Endothelial cell of umbilical vein (primary cell): ENCODE measurements at regions not wholly inside any gene's neighbourhood (a gene's known extent, or its start where the extent isn't known, plus 50 kb on each side); places are given as distances from the start of the nearest gene placed in this dataset.

Source experiments
- CTCF ChIP-seq, 2 donors: IDR thresholded peaks; 1 replicate in 1 of 2; 2 replicates in 1 of 2; pipeline ENCODE4 v1.5.1; 2011; ENCODE audit warnings: low read length in 2 of 2, mild to moderate bottlenecking in 2 of 2, moderate library complexity in 2 of 2, control low read depth in 1 of 2, inconsistent platforms in 1 of 2, low read depth in 1 of 2; ENCODE audit not compliant: insufficient read depth in 1 of 2; ENCODE audit errors: extremely low read depth in 1 of 2
- JUN ChIP-seq: IDR thresholded peaks from 2 replicates; pipeline ENCODE4 v1.6.1; 2011; ENCODE audit warnings: borderline replicate concordance, low read depth; ENCODE audit not compliant: insufficient read length, insufficient read depth
- MYC ChIP-seq: IDR thresholded peaks from one replicate; pipeline ENCODE4 v1.6.1; 2011; ENCODE audit warnings: mild to moderate bottlenecking, low read depth, low read length
- POLR2A ChIP-seq: IDR thresholded peaks from 2 replicates; pipeline ENCODE4 v1.6.1; 2012; ENCODE audit warnings: low read depth, mild to moderate bottlenecking, control low read depth, low read length
- POLR2AphosphoS5 ChIP-seq: IDR thresholded peaks from 2 replicates; pipeline ENCODE4 v1.6.1; 2012; ENCODE audit warnings: low read depth, mild to moderate bottlenecking, control low read depth, low read length, moderate library complexity; ENCODE audit not compliant: insufficient read depth
- TF ChIP-seq, protein P1 (sequence below): IDR thresholded peaks from 2 replicates; pipeline ENCODE4 v1.6.1; 2011; ENCODE audit not compliant: insufficient read depth, insufficient read length

DNA sequence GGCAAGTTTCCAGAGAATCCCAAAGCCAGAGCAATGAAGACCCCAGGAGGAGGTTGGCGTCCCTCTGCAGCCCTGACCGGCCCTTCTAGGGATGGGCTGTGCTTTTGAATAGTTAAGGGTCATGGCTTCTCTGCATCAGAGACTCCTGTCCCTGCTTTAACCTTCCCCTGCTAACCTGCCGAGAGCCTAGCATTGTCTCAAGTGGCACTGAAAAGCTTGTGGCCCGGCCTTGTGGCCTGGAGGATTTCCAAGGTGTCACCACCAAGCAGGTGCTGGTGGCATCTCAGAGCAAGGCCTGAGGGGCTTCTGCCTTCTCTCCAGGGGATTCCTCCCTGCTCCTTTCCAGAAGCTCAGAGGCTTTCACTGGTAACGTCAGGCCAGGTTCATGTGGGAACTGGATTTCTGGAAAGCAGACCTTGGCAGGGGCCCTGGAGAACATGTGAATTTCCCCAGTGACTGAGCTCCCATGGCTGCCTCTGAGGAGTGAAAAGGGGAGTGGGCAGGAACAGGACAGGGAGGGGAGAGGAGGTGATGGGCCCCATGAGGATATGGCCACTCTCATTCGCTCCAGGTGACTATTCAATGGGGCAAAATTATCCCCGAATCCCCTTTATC is 409.9 kb downstream of the PTPRU start:
- TF ChIP-seq CTCF (IDR thresholded peaks at IDR 0.05; ENCODE audit: extremely low read depth in 1 of 2, insufficient read depth in 1 of 2, low read depth in 1 of 2, low read length in 2 of 2) (no peak), POLR2AphosphoS5 (no peak), POLR2A (no peak), JUN (no peak), MYC (no peak)
- TF ChIP-seq, protein P1, sequence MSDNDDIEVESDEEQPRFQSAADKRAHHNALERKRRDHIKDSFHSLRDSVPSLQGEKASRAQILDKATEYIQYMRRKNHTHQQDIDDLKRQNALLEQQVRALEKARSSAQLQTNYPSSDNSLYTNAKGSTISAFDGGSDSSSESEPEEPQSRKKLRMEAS: no peak
